Activated CD8-positive, alpha-beta T cell treated with anti-CD3 and anti-CD28 coated beads, Interleukin-2, amount 10 ng/mL, durations not matched to agents 7 days and 5 days (primary cell): ENCODE measurements at regions not wholly inside any gene's neighbourhood (a gene's known extent, or its start where the extent isn't known, plus 50 kb on each side); places are given as distances from the start of the nearest gene placed in this dataset.

Experiments used
- ATAC-seq: fragments of 150-1000 bp; cut with Tn5 transposase; one replicate; pipeline ENCODE4 v1.10.0; 2021; ENCODE audit warnings: moderate library complexity
- CTCF ChIA-PET: fragments of 350-600 bp; sonication (Branson Sonifier 250); formaldehyde crosslinking; loops from one replicate; lab custom pipeline; 2021; ENCODE audit warnings: antibody characterized with exemption; lab: Charles Lee
- POLR2A ChIA-PET: fragments of 350-600 bp; sonication (Branson Sonifier 250); formaldehyde crosslinking; loops from one replicate; lab custom pipeline; 2021; ENCODE audit warnings: antibody characterized with exemption; lab: Charles Lee
- DNase-seq: peaks from one replicate; pipeline ENCODE4 v3.0.0-alpha.2; 2020
- H3K27ac Mint-ChIP-seq: one replicate; pipeline ENCODE4 v1.8.0; 2021; ENCODE audit warnings: mild to moderate bottlenecking, mixed read lengths
- H3K27me3 Mint-ChIP-seq: one replicate; pipeline ENCODE4 v1.8.0; 2021; ENCODE audit warnings: low read depth, mixed read lengths
- H3K36me3 Mint-ChIP-seq: one replicate; pipeline ENCODE4 v1.8.0; 2021; ENCODE audit warnings: low read depth, mixed read lengths
- H3K4me1 Mint-ChIP-seq: one replicate; pipeline ENCODE4 v1.8.0; 2021; ENCODE audit warnings: low read depth, mixed read lengths
- H3K4me3 Mint-ChIP-seq: one replicate; pipeline ENCODE4 v1.8.0; 2021; ENCODE audit warnings: mild to moderate bottlenecking, mixed read lengths
- H3K9me3 Mint-ChIP-seq: one replicate; pipeline ENCODE4 v1.8.0; 2022; ENCODE audit warnings: mixed read lengths; ENCODE audit not compliant: insufficient read depth

DNA sequence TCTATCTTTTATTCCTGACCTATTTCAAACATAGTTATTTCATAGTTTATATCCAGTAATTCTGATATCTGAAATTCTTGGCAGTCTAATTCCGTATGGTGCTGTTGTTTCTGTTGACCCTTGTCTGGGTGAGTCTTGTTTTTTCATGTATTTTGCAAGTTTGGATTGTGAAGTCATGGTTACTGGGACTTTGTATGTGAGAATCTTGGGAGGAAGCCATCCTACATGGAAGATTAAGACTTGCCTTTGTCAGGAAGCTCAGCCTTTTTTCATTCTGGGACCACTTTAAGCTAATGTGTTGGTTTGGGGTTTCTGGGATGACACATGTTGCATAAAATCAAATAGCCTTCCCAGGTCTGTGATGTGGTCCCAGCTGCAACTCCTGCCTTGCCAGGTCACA is 191.6 kb upstream of the E2F7 start:
- H3K4me3 Mint-ChIP-seq, result no peak overlapping the region
- ChIA-PET CTCF (no interaction called here), POLR2A (no interaction called here)
- DNase-seq (no peak), ATAC-seq (no peak)
- no peaks in the 10 kb centered on the region for H3K27me3 Mint-ChIP-seq
- no peaks in the 10 kb centered on the region for H3K36me3 Mint-ChIP-seq
- H3K9me3 Mint-ChIP-seq, result no peaks in the 10 kb centered on the region
- no peaks in the 10 kb centered on the region for H3K4me1 Mint-ChIP-seq
- H3K27ac Mint-ChIP-seq, result no peak overlapping the region

DNA sequence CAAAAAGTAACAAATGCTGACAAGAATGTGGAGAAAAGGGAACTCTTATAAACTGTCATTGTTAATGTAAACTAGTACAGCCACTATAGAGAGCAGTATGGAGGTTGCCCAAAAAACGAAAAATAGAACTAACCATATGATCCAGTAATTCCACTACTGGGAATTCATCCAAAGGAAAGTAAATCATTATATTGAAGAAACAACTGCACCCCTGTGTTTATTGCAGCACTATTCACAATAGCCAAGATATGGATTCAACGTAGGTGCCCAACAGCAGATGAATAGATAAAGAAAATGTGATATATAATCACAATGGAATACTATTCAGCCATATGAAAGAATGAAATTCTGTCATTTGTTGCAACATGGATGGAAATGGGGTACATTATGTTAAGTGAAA is 188.0 kb upstream of the E2F7 start:
- POLR2A ChIA-PET, result no interaction called here
- no peaks in the 10 kb centered on the region for H3K27me3 Mint-ChIP-seq
- H3K9me3 Mint-ChIP-seq, result no peaks in the 10 kb centered on the region
- no peaks in the 10 kb centered on the region for H3K4me1 Mint-ChIP-seq
- no peaks in the 10 kb centered on the region for H3K36me3 Mint-ChIP-seq
- no peak overlapping the region for H3K27ac Mint-ChIP-seq
- H3K4me3 Mint-ChIP-seq, result no peak overlapping the region
- CTCF ChIA-PET, result no interaction called here
- DNase-seq (no peak), ATAC-seq (no peak)

DNA sequence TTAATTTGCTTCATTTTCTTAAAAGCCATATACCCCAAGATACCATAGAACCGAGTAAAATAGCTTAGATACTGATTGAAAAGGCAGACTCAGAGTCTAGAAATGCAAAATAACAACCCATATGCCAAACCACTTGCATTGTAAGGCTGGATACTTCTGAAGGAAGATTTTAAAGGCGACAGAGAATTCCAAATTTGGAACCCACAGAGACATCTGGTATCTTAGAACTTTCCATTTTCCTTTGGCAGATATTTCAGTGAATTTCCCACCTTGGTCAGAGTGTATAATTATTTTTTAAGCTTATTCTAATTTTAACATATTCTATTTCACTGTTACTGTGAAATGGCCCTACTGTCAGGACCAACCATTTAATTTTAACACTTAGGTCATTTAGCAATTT is 186.4 kb upstream of the E2F7 start:
- DNase-seq, result no peak
- Mint-ChIP-seq H3K27ac (no peak overlapping the region), H3K4me1 (no peaks in the 10 kb centered on the region), H3K27me3 (no peaks in the 10 kb centered on the region), H3K36me3 (no peaks in the 10 kb centered on the region), H3K9me3 (no peaks in the 10 kb centered on the region), H3K4me3 (no peak overlapping the region)
- ChIA-PET CTCF (no interaction called here), POLR2A (no interaction called here)
- no peak for ATAC-seq

DNA sequence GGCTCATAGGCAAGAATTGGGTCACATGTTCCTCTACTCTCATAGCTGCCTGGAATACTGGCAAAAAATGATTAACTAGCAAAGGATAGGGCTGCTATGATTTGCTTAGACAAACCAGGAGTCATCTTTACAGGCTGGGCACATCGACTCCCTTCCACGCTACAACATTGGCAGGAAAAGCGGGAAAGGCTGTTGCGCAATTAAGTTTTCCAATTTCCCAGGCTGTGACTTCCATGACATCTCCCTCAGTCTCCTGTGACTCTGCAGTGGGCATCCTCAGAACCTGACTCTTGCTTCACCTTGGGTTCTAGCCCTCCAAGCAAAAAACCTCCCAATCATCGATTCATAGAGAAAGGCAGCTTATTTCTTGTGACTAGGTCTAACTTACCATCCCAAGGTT is 184.5 kb upstream of the E2F7 start:
- Mint-ChIP-seq H3K27ac (no peak overlapping the region), H3K4me3 (no peak overlapping the region), H3K27me3 (no peaks in the 10 kb centered on the region), H3K9me3 (no peaks in the 10 kb centered on the region), H3K36me3 (no peaks in the 10 kb centered on the region), H3K4me1 (no peaks in the 10 kb centered on the region)
- CTCF ChIA-PET, result no interaction called here
- POLR2A ChIA-PET, result no interaction called here
- no peak for DNase-seq
- no peak for ATAC-seq

DNA sequence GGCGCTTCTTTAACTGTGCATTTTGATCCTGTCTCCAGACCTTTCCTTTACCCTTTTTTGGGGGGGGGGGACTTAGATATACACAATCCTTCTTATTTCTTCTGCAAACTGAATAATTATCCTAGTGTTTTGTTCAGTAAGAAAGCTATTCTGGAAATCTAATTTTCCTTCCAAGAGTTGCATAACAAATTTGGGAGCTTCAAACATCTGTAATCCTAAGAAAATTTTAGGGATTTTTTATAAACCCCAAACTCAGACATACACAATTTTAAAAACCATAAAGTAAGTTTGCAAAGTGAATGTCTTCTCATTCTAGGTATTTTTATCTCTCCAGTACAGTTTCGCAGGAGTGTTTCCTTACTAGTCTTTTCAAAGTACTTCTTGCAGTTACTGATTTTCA is 182.7 kb upstream of the E2F7 start:
- Mint-ChIP-seq H3K27me3 (no peaks in the 10 kb centered on the region), H3K27ac (no peak overlapping the region), H3K4me1 (no peaks in the 10 kb centered on the region), H3K4me3 (no peak overlapping the region), H3K36me3 (no peaks in the 10 kb centered on the region), H3K9me3 (no peaks in the 10 kb centered on the region)
- ChIA-PET CTCF (no interaction called here), POLR2A (no interaction called here)
- no peak for DNase-seq
- ATAC-seq, result no peak

DNA sequence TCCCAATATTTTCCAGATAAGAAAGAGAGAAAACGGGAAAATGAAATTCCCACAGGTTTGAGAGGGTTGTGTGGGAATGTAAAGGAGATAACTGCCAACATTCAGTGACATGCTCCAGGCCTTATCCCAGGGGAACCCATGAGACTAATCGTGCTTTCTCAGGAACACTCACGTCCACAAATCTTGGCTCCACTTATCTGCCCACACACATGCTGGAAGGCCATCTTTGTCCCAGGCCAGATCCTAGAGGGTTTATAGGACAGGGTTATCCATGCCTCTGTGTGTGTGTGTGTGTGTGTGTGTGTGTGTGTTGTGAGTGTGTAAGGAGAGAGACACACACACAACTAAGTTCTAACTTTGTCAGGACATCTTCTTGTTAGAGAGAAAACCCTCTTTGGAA is 182.2 kb upstream of the E2F7 start:
- POLR2A ChIA-PET, result no interaction called here
- ATAC-seq (no peak), DNase-seq (no peak)
- CTCF ChIA-PET, result no interaction called here
- Mint-ChIP-seq H3K4me3 (no peak overlapping the region), H3K27ac (no peak overlapping the region), H3K36me3 (no peaks in the 10 kb centered on the region), H3K4me1 (no peaks in the 10 kb centered on the region), H3K27me3 (no peaks in the 10 kb centered on the region), H3K9me3 (no peaks in the 10 kb centered on the region)

DNA sequence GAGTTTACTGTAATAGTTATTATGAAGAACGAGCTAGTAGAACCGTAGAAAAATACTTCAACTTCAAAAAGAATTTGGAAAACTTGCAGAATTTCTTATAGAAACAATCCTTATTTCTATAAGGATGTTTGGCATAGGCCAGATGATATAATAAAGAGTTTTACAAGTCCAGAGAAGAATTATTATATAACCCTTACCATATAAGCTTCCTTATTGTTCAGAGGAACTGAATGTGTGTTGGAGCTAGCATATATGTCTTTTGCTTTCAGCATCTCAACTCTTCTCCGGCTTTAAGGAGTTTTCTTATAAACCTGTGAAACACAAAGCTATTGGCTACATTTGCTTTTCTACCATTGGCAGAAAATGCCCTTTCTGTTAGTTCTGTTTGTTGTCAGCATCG is 178.0 kb upstream of the E2F7 start:
- DNase-seq, result no peak
- POLR2A ChIA-PET, result no interaction called here
- H3K27me3 Mint-ChIP-seq, result no peaks in the 10 kb centered on the region
- H3K27ac Mint-ChIP-seq, result no peak overlapping the region
- ATAC-seq, result no peak
- no peaks in the 10 kb centered on the region for H3K4me1 Mint-ChIP-seq
- no peaks in the 10 kb centered on the region for H3K36me3 Mint-ChIP-seq
- H3K4me3 Mint-ChIP-seq, result no peak overlapping the region
- no peaks in the 10 kb centered on the region for H3K9me3 Mint-ChIP-seq
- CTCF ChIA-PET, result no interaction called here

DNA sequence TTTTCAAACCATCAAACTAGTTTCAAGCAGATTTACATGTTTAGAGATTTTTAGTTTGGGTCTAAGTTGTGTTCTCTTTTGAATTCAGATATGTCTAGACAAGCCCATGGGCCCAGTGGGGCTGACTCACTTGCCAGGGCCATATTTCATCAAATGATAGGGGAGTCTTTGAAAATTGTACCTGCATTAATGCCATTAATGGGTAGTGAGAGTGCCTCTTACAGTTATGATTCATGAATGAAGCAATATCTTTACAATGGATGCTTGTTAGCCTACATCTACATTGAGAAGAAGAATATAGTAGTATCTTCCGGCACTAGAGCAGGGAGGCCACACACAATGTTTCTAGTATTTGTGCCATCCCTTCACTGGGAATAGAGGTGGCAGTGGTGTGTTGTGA is 174.2 kb upstream of the E2F7 start:
- ChIA-PET POLR2A (no interaction called here), CTCF (no interaction called here)
- Mint-ChIP-seq H3K9me3 (no peaks in the 10 kb centered on the region), H3K36me3 (no peaks in the 10 kb centered on the region), H3K4me1 (no peaks in the 10 kb centered on the region), H3K27me3 (no peaks in the 10 kb centered on the region), H3K27ac (no peak overlapping the region), H3K4me3 (no peak overlapping the region)
- no peak for DNase-seq
- no peak for ATAC-seq

DNA sequence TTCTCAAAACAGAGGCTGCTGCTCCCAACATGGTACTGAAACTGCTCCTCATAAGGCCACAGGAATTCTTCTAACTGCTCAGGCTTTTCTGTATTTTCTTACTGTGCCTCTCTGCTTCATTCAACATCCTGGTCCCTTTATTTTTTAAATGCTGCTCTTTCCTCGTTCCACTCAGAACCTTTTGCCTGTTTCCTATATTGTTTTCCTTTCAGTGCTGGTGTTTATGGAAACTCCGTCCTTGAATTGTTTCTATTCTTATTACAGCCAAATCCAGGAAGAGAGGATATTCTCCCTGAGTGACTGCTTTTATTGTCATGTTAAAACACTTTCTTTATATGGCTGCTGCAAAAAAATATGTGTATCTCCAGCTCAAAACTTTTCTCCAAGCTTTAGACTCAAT is 173.0 kb upstream of the E2F7 start:
- H3K27me3 Mint-ChIP-seq, result no peaks in the 10 kb centered on the region
- ChIA-PET CTCF (no interaction called here), POLR2A (no interaction called here)
- no peaks in the 10 kb centered on the region for H3K9me3 Mint-ChIP-seq
- no peak overlapping the region for H3K4me3 Mint-ChIP-seq
- no peaks in the 10 kb centered on the region for H3K4me1 Mint-ChIP-seq
- ATAC-seq (no peak), DNase-seq (no peak)
- no peak overlapping the region for H3K27ac Mint-ChIP-seq
- no peaks in the 10 kb centered on the region for H3K36me3 Mint-ChIP-seq

DNA sequence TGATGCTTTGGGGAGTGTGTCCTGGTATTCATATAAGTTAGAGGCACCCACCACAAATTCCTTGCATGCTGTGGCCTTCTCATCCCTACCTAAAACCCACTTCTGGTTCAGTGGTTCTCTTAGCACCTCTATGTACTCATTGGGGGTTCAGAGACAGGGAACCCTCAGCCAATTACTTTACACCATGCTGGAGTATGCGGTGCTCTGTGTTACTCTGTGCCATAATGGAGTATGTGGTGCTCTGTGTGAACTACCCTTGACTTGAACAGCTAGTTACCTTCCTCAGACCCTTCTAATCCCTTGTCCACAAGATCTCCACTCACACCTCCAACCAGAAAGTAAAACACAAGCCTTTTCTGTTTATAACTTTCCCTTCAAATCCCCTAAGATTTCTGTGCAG is 172.5 kb upstream of the E2F7 start:
- no peak for DNase-seq
- Mint-ChIP-seq H3K4me1 (no peaks in the 10 kb centered on the region), H3K4me3 (no peak overlapping the region), H3K27me3 (no peaks in the 10 kb centered on the region), H3K36me3 (no peaks in the 10 kb centered on the region), H3K9me3 (no peaks in the 10 kb centered on the region), H3K27ac (no peak overlapping the region)
- no peak for ATAC-seq
- ChIA-PET CTCF (no interaction called here), POLR2A (no interaction called here)

DNA sequence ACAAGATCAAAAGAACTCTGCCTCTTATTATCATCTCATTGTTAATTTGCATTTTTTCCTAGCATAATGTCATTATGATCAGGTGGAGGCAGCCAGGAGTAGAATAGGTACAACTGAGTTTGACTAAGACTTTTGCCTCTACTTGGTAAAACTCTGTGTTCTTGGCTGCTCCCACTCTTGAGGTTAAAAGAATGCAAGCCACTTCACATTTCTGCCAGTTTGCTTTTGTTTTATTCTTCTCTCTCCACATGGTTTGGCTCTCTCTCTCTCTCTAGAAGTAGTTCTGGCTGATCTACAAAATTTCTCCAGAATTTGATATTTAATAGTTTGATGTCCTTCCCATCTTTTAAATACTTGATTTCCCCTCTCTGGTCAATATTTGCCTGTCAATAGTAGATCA is 170.7 kb upstream of the E2F7 start:
- DNase-seq (no peak), ATAC-seq (no peak)
- Mint-ChIP-seq H3K4me3 (no peak overlapping the region), H3K9me3 (no peaks in the 10 kb centered on the region), H3K4me1 (no peaks in the 10 kb centered on the region), H3K27ac (no peak overlapping the region), H3K36me3 (no peaks in the 10 kb centered on the region), H3K27me3 (no peaks in the 10 kb centered on the region)
- POLR2A ChIA-PET, result no interaction called here
- CTCF ChIA-PET, result no interaction called here

DNA sequence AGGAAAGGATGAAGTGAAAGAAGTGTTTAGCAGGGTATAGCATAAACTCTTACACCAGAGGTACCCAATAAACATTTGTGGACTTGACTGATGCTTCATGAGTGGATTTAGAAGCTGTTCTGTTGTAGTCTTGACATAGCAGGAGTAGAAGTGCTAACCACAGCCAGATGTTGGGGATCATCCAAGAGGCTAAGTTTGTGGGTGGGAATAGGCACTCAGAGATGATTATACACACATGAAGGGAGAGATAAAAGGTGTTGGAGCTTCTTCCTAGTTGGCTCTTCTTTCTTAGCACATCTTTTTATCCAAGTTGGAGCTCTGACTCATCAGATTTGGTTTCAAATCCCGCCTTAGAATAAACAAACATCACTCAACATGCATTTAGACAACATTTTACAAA is 166.7 kb upstream of the E2F7 start:
- DNase-seq (no peak), ATAC-seq (no peak)
- Mint-ChIP-seq H3K27ac (no peak overlapping the region), H3K27me3 (no peaks in the 10 kb centered on the region), H3K4me1 (no peaks in the 10 kb centered on the region), H3K36me3 (no peaks in the 10 kb centered on the region), H3K4me3 (no peak overlapping the region), H3K9me3 (no peaks in the 10 kb centered on the region)
- CTCF ChIA-PET, result no interaction called here
- POLR2A ChIA-PET, result no interaction called here

DNA sequence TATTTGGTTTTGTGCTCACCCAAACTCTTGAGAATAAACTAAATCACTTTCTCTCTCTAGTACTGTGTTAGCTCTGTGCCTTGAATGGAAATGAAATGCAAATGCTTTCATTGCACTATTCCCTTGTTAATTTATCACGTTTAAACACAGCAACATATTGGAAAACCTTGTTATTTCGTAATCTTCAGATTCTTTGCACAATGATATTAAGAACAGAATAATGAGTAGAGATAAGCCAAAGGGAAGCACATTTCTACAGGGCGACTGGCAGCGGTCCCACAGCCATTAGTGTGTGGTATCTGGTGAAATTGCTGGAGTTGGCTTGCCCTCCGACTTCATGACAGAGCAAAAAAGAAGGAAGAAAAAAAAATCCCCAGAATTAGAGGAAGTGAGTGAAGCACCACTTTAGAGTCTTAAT is 166.1 kb upstream of the E2F7 start:
- H3K9me3 Mint-ChIP-seq, result no peaks in the 10 kb centered on the region
- ChIA-PET CTCF (no interaction called here), POLR2A (no interaction called here)
- DNase-seq, result no peak
- no peak overlapping the region for H3K27ac Mint-ChIP-seq
- no peak overlapping the region for H3K4me3 Mint-ChIP-seq
- no peaks in the 10 kb centered on the region for H3K36me3 Mint-ChIP-seq
- no peaks in the 10 kb centered on the region for H3K27me3 Mint-ChIP-seq
- H3K4me1 Mint-ChIP-seq, result no peaks in the 10 kb centered on the region
- ATAC-seq, result no peak
